ENCODE measurements at regions not wholly inside any gene's neighbourhood (a gene's known extent, or its start where the extent isn't known, plus 50 kb on each side); places are given as distances from the start of the nearest gene placed in this dataset.
A peak's percentile ranks its signal among the peaks of the same experiment; 100 is the strongest.

- DNase-seq (ENCODE audit: missing footprints) (no peak), ATAC-seq (peak; percentile 60)
- intact Hi-C loops (cut with DNase I): no loop called here
These were observed 147.6 kb upstream of the COPS8 start for GRCh38 chr2:236938126-236938525.

GRCh38 chr2:236939271-236939670 is 146.4 kb upstream of the COPS8 start:
- DNase-seq (ENCODE audit: missing footprints) (no peak), ATAC-seq (no peak)
- intact Hi-C loops (cut with DNase I): no loop called here

GRCh38 chr2:236939721-236940231 is 145.9 kb upstream of the COPS8 start:
- ATAC-seq (no peak), DNase-seq (ENCODE audit: missing footprints) (no peak)
- intact Hi-C loops (cut with DNase I): no loop called here

- ATAC-seq (no peak), DNase-seq (ENCODE audit: missing footprints) (no peak)
- intact Hi-C loops (cut with DNase I): no loop called here
These were observed 145.2 kb upstream of the COPS8 start for GRCh38 chr2:236940497-236940896.

- no peak for ATAC-seq
- intact Hi-C loops (cut with DNase I): no loop called here
These were observed 144.7 kb upstream of the COPS8 start for GRCh38 chr2:236940916-236941520.

GRCh38 chr2:236941551-236941950 is 144.1 kb upstream of the COPS8 start:
- intact Hi-C loops (cut with DNase I): no loop called here
- DNase-seq (ENCODE audit: missing footprints) (no peak), ATAC-seq (no peak)

More at GRCh38 chr2:236940916-236941520, 144.7 kb upstream of the COPS8 start:
- no peak for DNase-seq (ENCODE audit: missing footprints)

- intact Hi-C loops (cut with DNase I): no loop called here
- DNase-seq (ENCODE audit: missing footprints) (no peak), ATAC-seq (no peak)
These were observed 143.1 kb upstream of the COPS8 start for GRCh38 chr2:236942554-236942953.

- no peak for DNase-seq (ENCODE audit: missing footprints)
- ATAC-seq: no peak
- intact Hi-C loops (cut with DNase I): no loop called here
These were observed 142.6 kb upstream of the COPS8 start for GRCh38 chr2:236943068-236943467.

- intact Hi-C loops (cut with DNase I): no loop called here
- DNase-seq (ENCODE audit: missing footprints): no peak
- ATAC-seq: no peak
These were observed 141.7 kb upstream of the COPS8 start for GRCh38 chr2:236943841-236944513.

GRCh38 chr2:236944561-236944960 is 141.1 kb upstream of the COPS8 start:
- DNase-seq (ENCODE audit: missing footprints) (no peak), ATAC-seq (no peak)
- intact Hi-C loops (cut with DNase I): no loop called here

- ATAC-seq: peak; percentile 62
- intact Hi-C loops (cut with DNase I): no loop called here
- no peak for DNase-seq (ENCODE audit: missing footprints)
These were observed 140.2 kb upstream of the COPS8 start for GRCh38 chr2:236945431-236946016.

- DNase-seq (ENCODE audit: missing footprints): no peak
- intact Hi-C loops (cut with DNase I): no loop called here
- peak; percentile 79 for ATAC-seq
These were observed 138.8 kb upstream of the COPS8 start for GRCh38 chr2:236946871-236947270.

GRCh38 chr2:236947294-236947693 is 138.4 kb upstream of the COPS8 start:
- DNase-seq (ENCODE audit: missing footprints) (no peak), ATAC-seq (no peak)
- intact Hi-C loops (cut with DNase I): no loop called here

GRCh38 chr2:236947896-236948295 is 137.8 kb upstream of the COPS8 start:
- intact Hi-C loops (cut with DNase I): no loop called here
- DNase-seq (ENCODE audit: missing footprints) (no peak), ATAC-seq (no peak)

- ATAC-seq (no peak), DNase-seq (ENCODE audit: missing footprints) (no peak)
- intact Hi-C loops (cut with DNase I): no loop called here
These were observed 136.4 kb upstream of the COPS8 start for GRCh38 chr2:236949089-236949905.

GRCh38 chr2:236951830-236952475 is 133.7 kb upstream of the COPS8 start:
- ATAC-seq (no peak), DNase-seq (ENCODE audit: missing footprints) (no peak)
- intact Hi-C loops (cut with DNase I): no loop called here

- no peak for DNase-seq (ENCODE audit: missing footprints)
These were observed 131.0 kb upstream of the COPS8 start for GRCh38 chr2:236954641-236955040.

GRCh38 chr2:236955521-236956030 is 130.1 kb upstream of the COPS8 start:
- DNase-seq (ENCODE audit: missing footprints) (no peak), ATAC-seq (no peak)
- intact Hi-C loops (cut with DNase I): no loop called here

More at GRCh38 chr2:236954641-236955040, 131.0 kb upstream of the COPS8 start:
- ATAC-seq: no peak
- intact Hi-C loops (cut with DNase I): no loop called here

All from Right ventricle myocardium inferior (tissue), 1 donor.